ENCODE measurements at regions not wholly inside any gene's neighbourhood (a gene's known extent, or its start where the extent isn't known, plus 50 kb on each side); places are given as distances from the start of the nearest gene placed in this dataset.

DNA sequence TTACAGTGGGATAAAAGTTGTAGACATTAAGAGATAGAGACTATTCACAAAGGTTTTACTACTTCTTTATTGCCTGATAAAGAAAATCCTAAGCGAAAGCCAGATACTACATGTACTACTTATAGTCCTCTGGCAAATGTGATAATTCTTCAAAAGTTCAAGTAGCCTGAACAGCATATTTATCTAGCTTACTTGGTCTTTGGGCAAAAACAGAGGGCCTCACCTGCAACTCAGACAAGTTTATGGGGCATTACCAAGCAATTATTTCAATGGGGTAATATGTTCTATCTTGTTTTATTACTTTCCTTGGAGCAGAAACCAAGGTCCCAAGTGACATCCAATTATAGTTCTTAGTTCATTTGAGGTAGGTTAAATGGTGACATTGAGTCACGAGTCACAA, 390.1 kb upstream of the ARHGEF26 start:
- Histone ChIP-seq H3K36me3 (ENCODE audit: control insufficient read depth in 1 of 2, insufficient read depth in 2 of 2, low read length in 2 of 2) (no peaks in the 10 kb centered on the region), H3K27ac (ENCODE audit: low read depth, low read length) (no peak overlapping the region), H3K9ac (ENCODE audit: low read depth in 1 of 2, low read length in 2 of 2) (no peak overlapping the region), H3K27me3 (ENCODE audit: control insufficient read depth in 1 of 2, insufficient read depth in 2 of 2, low read length in 2 of 2) (no peaks in the 10 kb centered on the region), H3K4me1 (ENCODE audit: control insufficient read depth in 1 of 2, insufficient read depth in 2 of 2, low read length in 2 of 2) (peaks cover 0 to 6% of the 10 kb centered on the region in 2 donors), H3K9me3 (ENCODE audit: control insufficient read depth in 1 of 2, low read length in 2 of 2) (peaks cover 8 to 9% of the 10 kb centered on the region in 2 donors), H3K4me3 (ENCODE audit: low read depth in 1 of 2, low read length in 2 of 2) (no peak overlapping the region)

DNA sequence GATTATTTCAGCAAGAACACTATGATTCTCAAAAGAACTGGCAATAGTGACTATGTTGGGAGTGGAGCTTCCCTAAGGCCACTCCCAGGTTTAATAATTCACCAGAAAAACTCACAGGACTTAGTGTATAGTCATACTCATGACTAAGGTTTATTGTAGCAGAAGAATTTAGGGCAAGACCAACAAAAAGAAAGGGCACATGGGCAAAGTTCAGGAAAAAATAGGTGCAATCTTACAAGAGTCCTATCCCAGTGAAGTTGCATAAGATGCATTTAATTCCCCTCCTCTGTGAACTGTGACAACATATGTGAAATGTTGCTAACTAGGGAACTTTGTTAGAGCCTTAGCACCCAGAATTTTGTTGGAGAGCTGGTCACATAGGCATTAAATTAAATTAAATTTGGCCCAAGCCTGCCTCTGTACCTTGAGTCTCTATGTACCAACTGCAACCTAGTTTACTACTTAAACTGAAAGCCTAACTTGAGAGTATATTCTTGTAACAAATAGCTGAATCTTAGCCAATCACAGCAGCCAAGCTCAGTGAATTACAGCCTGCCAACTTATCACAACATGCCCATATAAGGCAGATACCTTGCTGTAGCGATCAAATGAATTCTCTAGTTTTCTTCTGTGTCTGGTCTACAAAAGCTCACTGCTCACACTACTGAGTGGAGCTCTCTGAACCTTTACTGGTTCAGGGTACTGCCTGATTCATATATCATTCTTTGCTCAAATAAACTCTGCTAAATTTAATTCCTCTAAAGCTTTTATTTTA, 386.2 kb upstream of the ARHGEF26 start:
- Histone ChIP-seq H3K27ac (ENCODE audit: low read depth, low read length) (peak overlapping the region; percentile 13), H3K27me3 (ENCODE audit: control insufficient read depth in 1 of 2, insufficient read depth in 2 of 2, low read length in 2 of 2) (no peaks in the 10 kb centered on the region), H3K9ac (ENCODE audit: low read depth in 1 of 2, low read length in 2 of 2) (no peak overlapping the region), H3K4me1 (ENCODE audit: control insufficient read depth in 1 of 2, insufficient read depth in 2 of 2, low read length in 2 of 2) (peaks cover 0 to 6% of the 10 kb centered on the region in 2 donors), H3K36me3 (ENCODE audit: control insufficient read depth in 1 of 2, insufficient read depth in 2 of 2, low read length in 2 of 2) (no peaks in the 10 kb centered on the region), H3K4me3 (ENCODE audit: low read depth in 1 of 2, low read length in 2 of 2) (no peak overlapping the region), H3K9me3 (ENCODE audit: control insufficient read depth in 1 of 2, low read length in 2 of 2) (peaks cover 8 to 9% of the 10 kb centered on the region in 2 donors)

GRCh38 chr3:153740109-153740508, 381.1 kb upstream of the ARHGEF26 start:
- Histone ChIP-seq H3K9ac (ENCODE audit: low read depth in 1 of 2, low read length in 2 of 2) (no peak overlapping the region), H3K4me3 (ENCODE audit: low read depth in 1 of 2, low read length in 2 of 2) (no peak overlapping the region), H3K9me3 (ENCODE audit: control insufficient read depth in 1 of 2, low read length in 2 of 2) (no peaks in the 10 kb centered on the region), H3K36me3 (ENCODE audit: control insufficient read depth in 1 of 2, insufficient read depth in 2 of 2, low read length in 2 of 2) (no peaks in the 10 kb centered on the region), H3K27me3 (ENCODE audit: control insufficient read depth in 1 of 2, insufficient read depth in 2 of 2, low read length in 2 of 2) (no peaks in the 10 kb centered on the region), H3K27ac (ENCODE audit: low read depth, low read length) (no peak overlapping the region), H3K4me1 (ENCODE audit: control insufficient read depth in 1 of 2, insufficient read depth in 2 of 2, low read length in 2 of 2) (peaks cover 0 to 3% of the 10 kb centered on the region in 2 donors)

DNA sequence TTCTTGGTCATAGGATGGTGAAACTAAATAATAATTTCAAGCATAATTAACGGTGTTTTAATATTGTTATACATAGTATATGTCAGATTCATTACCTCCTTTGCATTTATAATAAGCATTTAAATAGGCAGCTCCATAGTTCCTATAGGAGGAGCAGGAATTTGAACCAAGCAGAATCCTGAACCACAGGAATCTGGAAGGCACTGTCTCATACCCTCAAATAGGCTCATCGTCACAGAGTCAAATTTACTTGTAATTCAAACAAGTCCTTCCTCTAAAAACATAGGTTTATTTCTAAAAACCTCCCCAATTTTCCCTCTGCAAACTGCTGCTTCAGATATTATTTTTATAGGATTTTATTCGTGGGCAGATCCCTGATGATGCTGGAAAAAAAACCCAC, 376.3 kb upstream of the ARHGEF26 start:
- Histone ChIP-seq H3K9ac (ENCODE audit: low read depth in 1 of 2, low read length in 2 of 2) (no peak overlapping the region), H3K27me3 (ENCODE audit: control insufficient read depth in 1 of 2, insufficient read depth in 2 of 2, low read length in 2 of 2) (no peaks in the 10 kb centered on the region), H3K4me3 (ENCODE audit: low read depth in 1 of 2, low read length in 2 of 2) (no peak overlapping the region), H3K9me3 (ENCODE audit: control insufficient read depth in 1 of 2, low read length in 2 of 2) (no peaks in the 10 kb centered on the region), H3K36me3 (ENCODE audit: control insufficient read depth in 1 of 2, insufficient read depth in 2 of 2, low read length in 2 of 2) (no peaks in the 10 kb centered on the region), H3K4me1 (ENCODE audit: control insufficient read depth in 1 of 2, insufficient read depth in 2 of 2, low read length in 2 of 2) (peaks cover 0 to 11% of the 10 kb centered on the region in 2 donors), H3K27ac (ENCODE audit: low read depth, low read length) (no peak overlapping the region)

GRCh38 chr3:153746211-153746610, 375.0 kb upstream of the ARHGEF26 start:
- H3K9me3 ChIP-seq (ENCODE audit: control insufficient read depth in 1 of 2, low read length in 2 of 2), result no peaks in the 10 kb centered on the region

DNA sequence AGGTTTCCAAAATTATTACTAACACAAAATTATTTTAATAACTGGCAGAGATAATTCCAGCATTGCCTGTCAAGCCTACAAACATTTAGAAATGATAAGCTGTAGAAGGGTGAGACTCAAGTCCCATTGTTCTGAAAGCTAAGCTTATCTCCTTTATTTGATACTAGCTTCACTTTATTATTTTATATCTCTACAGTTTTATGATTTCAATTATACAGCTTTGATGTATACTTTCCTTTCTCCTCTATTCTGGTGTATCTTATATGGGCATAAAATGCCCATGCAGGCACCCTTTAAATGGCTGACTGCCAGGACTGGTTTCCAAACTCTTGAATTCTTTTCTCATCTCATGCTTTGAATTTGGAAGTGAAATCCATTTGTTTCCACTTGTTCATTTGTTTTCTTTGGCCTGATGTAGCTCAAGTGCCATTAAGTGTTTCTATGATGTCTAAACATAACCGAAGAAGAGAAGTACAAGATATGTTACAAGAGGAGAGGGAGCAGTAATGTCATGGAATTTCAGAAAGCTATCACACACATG, 372.1 kb upstream of the ARHGEF26 start:
- Histone ChIP-seq H3K4me1 (ENCODE audit: control insufficient read depth in 1 of 2, insufficient read depth in 2 of 2, low read length in 2 of 2) (peaks cover 0 to 11% of the 10 kb centered on the region in 2 donors), H3K36me3 (ENCODE audit: control insufficient read depth in 1 of 2, insufficient read depth in 2 of 2, low read length in 2 of 2) (no peaks in the 10 kb centered on the region), H3K9ac (ENCODE audit: low read depth in 1 of 2, low read length in 2 of 2) (no peak overlapping the region), H3K4me3 (ENCODE audit: low read depth in 1 of 2, low read length in 2 of 2) (no peak overlapping the region), H3K27me3 (ENCODE audit: control insufficient read depth in 1 of 2, insufficient read depth in 2 of 2, low read length in 2 of 2) (no peaks in the 10 kb centered on the region), H3K27ac (ENCODE audit: low read depth, low read length) (no peak overlapping the region), H3K9me3 (ENCODE audit: control insufficient read depth in 1 of 2, low read length in 2 of 2) (no peaks in the 10 kb centered on the region)

More at GRCh38 chr3:153746211-153746610, 375.0 kb upstream of the ARHGEF26 start:
- H3K27me3 ChIP-seq (ENCODE audit: control insufficient read depth in 1 of 2, insufficient read depth in 2 of 2, low read length in 2 of 2), result no peaks in the 10 kb centered on the region
- no peaks in the 10 kb centered on the region for H3K36me3 ChIP-seq (ENCODE audit: control insufficient read depth in 1 of 2, insufficient read depth in 2 of 2, low read length in 2 of 2)
- peaks cover 0 to 11% of the 10 kb centered on the region in 2 donors for H3K4me1 ChIP-seq (ENCODE audit: control insufficient read depth in 1 of 2, insufficient read depth in 2 of 2, low read length in 2 of 2)
- H3K27ac ChIP-seq (ENCODE audit: low read depth, low read length), result no peak overlapping the region
- no peak overlapping the region for H3K4me3 ChIP-seq (ENCODE audit: low read depth in 1 of 2, low read length in 2 of 2)
- H3K9ac ChIP-seq (ENCODE audit: low read depth in 1 of 2, low read length in 2 of 2), result no peak overlapping the region

DNA sequence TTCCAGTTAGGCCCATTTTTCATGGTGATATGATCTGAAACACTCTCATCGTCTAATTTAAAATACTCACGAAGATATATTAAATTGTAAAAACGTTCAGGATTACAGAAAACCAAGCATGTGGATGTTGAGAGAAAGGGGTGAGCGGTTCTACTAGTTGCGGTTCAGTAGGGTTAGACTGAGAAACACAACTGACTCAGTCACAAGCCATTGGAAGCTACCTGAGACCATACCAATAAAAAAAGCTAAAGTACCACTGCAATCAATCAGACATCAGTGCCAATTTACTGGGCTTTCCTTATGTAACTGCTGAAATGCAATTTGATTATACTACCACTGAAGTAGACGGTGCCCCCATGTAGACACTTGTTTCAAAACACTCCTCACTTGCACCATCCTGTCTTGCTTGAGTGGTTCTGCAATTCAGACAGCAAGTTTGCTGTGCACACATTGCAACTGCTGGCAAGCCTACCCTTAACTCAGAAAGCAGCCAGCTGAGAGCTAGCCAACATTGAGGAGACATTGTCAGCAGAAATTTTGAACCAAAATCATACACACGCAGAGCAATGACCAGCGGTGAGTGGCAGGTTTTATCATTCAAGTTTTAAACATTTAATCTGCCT, 368.7 kb upstream of the ARHGEF26 start:
- H3K27ac ChIP-seq (ENCODE audit: low read depth, low read length), result no peak overlapping the region
- H3K9me3 ChIP-seq (ENCODE audit: control insufficient read depth in 1 of 2, low read length in 2 of 2), result no peaks in the 10 kb centered on the region
- H3K4me1 ChIP-seq (ENCODE audit: control insufficient read depth in 1 of 2, insufficient read depth in 2 of 2, low read length in 2 of 2), result peaks cover 0 to 11% of the 10 kb centered on the region in 2 donors
- no peak overlapping the region for H3K9ac ChIP-seq (ENCODE audit: low read depth in 1 of 2, low read length in 2 of 2)
- H3K4me3 ChIP-seq (ENCODE audit: low read depth in 1 of 2, low read length in 2 of 2), result no peak overlapping the region
- no peaks in the 10 kb centered on the region for H3K36me3 ChIP-seq (ENCODE audit: control insufficient read depth in 1 of 2, insufficient read depth in 2 of 2, low read length in 2 of 2)
- H3K27me3 ChIP-seq (ENCODE audit: control insufficient read depth in 1 of 2, insufficient read depth in 2 of 2, low read length in 2 of 2), result no peaks in the 10 kb centered on the region

- H3K4me3 ChIP-seq (ENCODE audit: low read depth in 1 of 2, low read length in 2 of 2), result no peak overlapping the region
- H3K36me3 ChIP-seq (ENCODE audit: control insufficient read depth in 1 of 2, insufficient read depth in 2 of 2, low read length in 2 of 2), result no peaks in the 10 kb centered on the region
- no peaks in the 10 kb centered on the region for H3K27me3 ChIP-seq (ENCODE audit: control insufficient read depth in 1 of 2, insufficient read depth in 2 of 2, low read length in 2 of 2)
- peaks cover 0 to 11% of the 10 kb centered on the region in 2 donors for H3K4me1 ChIP-seq (ENCODE audit: control insufficient read depth in 1 of 2, insufficient read depth in 2 of 2, low read length in 2 of 2)
- no peak overlapping the region for H3K27ac ChIP-seq (ENCODE audit: low read depth, low read length)
- no peaks in the 10 kb centered on the region for H3K9me3 ChIP-seq (ENCODE audit: control insufficient read depth in 1 of 2, low read length in 2 of 2)
- no peak overlapping the region for H3K9ac ChIP-seq (ENCODE audit: low read depth in 1 of 2, low read length in 2 of 2)
Observed at GRCh38 chr3:153753035-153753434, 368.2 kb upstream of the ARHGEF26 start.

- H3K4me3 ChIP-seq (ENCODE audit: low read depth in 1 of 2, low read length in 2 of 2), result no peak overlapping the region
- H3K36me3 ChIP-seq (ENCODE audit: control insufficient read depth in 1 of 2, insufficient read depth in 2 of 2, low read length in 2 of 2), result no peaks in the 10 kb centered on the region
- no peak overlapping the region for H3K9ac ChIP-seq (ENCODE audit: low read depth in 1 of 2, low read length in 2 of 2)
- no peaks in the 10 kb centered on the region for H3K27me3 ChIP-seq (ENCODE audit: control insufficient read depth in 1 of 2, insufficient read depth in 2 of 2, low read length in 2 of 2)
- no peaks in the 10 kb centered on the region for H3K9me3 ChIP-seq (ENCODE audit: control insufficient read depth in 1 of 2, low read length in 2 of 2)
- H3K4me1 ChIP-seq (ENCODE audit: control insufficient read depth in 1 of 2, insufficient read depth in 2 of 2, low read length in 2 of 2), result no peaks in the 10 kb centered on the region
- H3K27ac ChIP-seq (ENCODE audit: low read depth, low read length), result no peak overlapping the region
Observed at GRCh38 chr3:153756816-153757215, 364.4 kb upstream of the ARHGEF26 start.

- no peak overlapping the region for H3K27ac ChIP-seq (ENCODE audit: low read depth, low read length)
- H3K4me1 ChIP-seq (ENCODE audit: control insufficient read depth in 1 of 2, insufficient read depth in 2 of 2, low read length in 2 of 2), result no peaks in the 10 kb centered on the region
- no peak overlapping the region for H3K9ac ChIP-seq (ENCODE audit: low read depth in 1 of 2, low read length in 2 of 2)
- H3K4me3 ChIP-seq (ENCODE audit: low read depth in 1 of 2, low read length in 2 of 2), result no peak overlapping the region
- no peaks in the 10 kb centered on the region for H3K9me3 ChIP-seq (ENCODE audit: control insufficient read depth in 1 of 2, low read length in 2 of 2)
- no peaks in the 10 kb centered on the region for H3K36me3 ChIP-seq (ENCODE audit: control insufficient read depth in 1 of 2, insufficient read depth in 2 of 2, low read length in 2 of 2)
- no peaks in the 10 kb centered on the region for H3K27me3 ChIP-seq (ENCODE audit: control insufficient read depth in 1 of 2, insufficient read depth in 2 of 2, low read length in 2 of 2)
Observed at GRCh38 chr3:153757839-153758238, 363.4 kb upstream of the ARHGEF26 start.
